ENCODE measurements at regions not wholly inside any gene's neighbourhood (a gene's known extent, or its start where the extent isn't known, plus 50 kb on each side); places are given as distances from the start of the nearest gene placed in this dataset.

- DNase-seq (ENCODE audit: low spot score), result no peak
Observed at GRCh38 chr2:180364719-180365118, 357.6 kb upstream of the CWC22 start.

GRCh38 chr2:180360283-180360618, 353.2 kb upstream of the CWC22 start:
- no peak for DNase-seq (ENCODE audit: low spot score)

- no peak for DNase-seq (ENCODE audit: low spot score)
Observed at GRCh38 chr2:180359522-180360282, 352.6 kb upstream of the CWC22 start.

- DNase-seq (ENCODE audit: low spot score), result no peak
Observed at GRCh38 chr2:180358458-180358857, 351.4 kb upstream of the CWC22 start.

- no peak for DNase-seq (ENCODE audit: low spot score)
Observed at GRCh38 chr2:180356676-180357075, 349.6 kb upstream of the CWC22 start.

- DNase-seq (ENCODE audit: low spot score), result no peak
Observed at GRCh38 chr2:180352620-180353019, 345.5 kb upstream of the CWC22 start.

GRCh38 chr2:180349809-180350208, 342.7 kb upstream of the CWC22 start:
- no peak for DNase-seq (ENCODE audit: low spot score)

- DNase-seq (ENCODE audit: low spot score), result no peak
Observed at GRCh38 chr2:180343528-180344345, 336.6 kb upstream of the CWC22 start.

GRCh38 chr2:180337136-180337535, 330.0 kb upstream of the CWC22 start:
- DNase-seq (ENCODE audit: low spot score), result no peak

- DNase-seq (ENCODE audit: low spot score), result no peak
Observed at GRCh38 chr2:180336550-180336949, 329.5 kb upstream of the CWC22 start.

GRCh38 chr2:180334514-180334913, 327.4 kb upstream of the CWC22 start:
- no peak for DNase-seq (ENCODE audit: low spot score)

- no peak for DNase-seq (ENCODE audit: low spot score)
Observed at GRCh38 chr2:180328795-180329422, 321.8 kb upstream of the CWC22 start.

GRCh38 chr2:180327185-180327584, 320.1 kb upstream of the CWC22 start:
- no peak for DNase-seq (ENCODE audit: low spot score)

- no peak for DNase-seq (ENCODE audit: low spot score)
Observed at GRCh38 chr2:180325416-180326120, 318.5 kb upstream of the CWC22 start.

GRCh38 chr2:180324182-180324581, 317.1 kb upstream of the CWC22 start:
- no peak for DNase-seq (ENCODE audit: low spot score)

- no peak for DNase-seq (ENCODE audit: low spot score)
Observed at GRCh38 chr2:180322781-180323180, 315.7 kb upstream of the CWC22 start.

GRCh38 chr2:180319586-180320405, 312.7 kb upstream of the CWC22 start:
- DNase-seq (ENCODE audit: low spot score), result no peak

GRCh38 chr2:180314086-180314485, 307.0 kb upstream of the CWC22 start:
- DNase-seq (ENCODE audit: low spot score), result no peak

- DNase-seq (ENCODE audit: low spot score), result no peak
Observed at GRCh38 chr2:180312542-180312941, 305.4 kb upstream of the CWC22 start.

GRCh38 chr2:180307096-180307495, 300.0 kb upstream of the CWC22 start:
- DNase-seq (ENCODE audit: low spot score), result no peak

GRCh38 chr2:180306346-180306745, 299.2 kb upstream of the CWC22 start:
- DNase-seq (ENCODE audit: low spot score), result no peak

Data from HuH-7.5 (cell line).